Superior temporal gyrus (tissue), 1 donor: ENCODE measurements at regions not wholly inside any gene's neighbourhood (a gene's known extent, or its start where the extent isn't known, plus 50 kb on each side); places are given as distances from the start of the nearest gene placed in this dataset.
"Not testable (repeated sequence)": the region's sequence is repeated elsewhere in the genome, so short reads cannot be mapped to it uniquely, and the experiment has no call there.

Source experiments
- DNase-seq: peaks from one replicate; pipeline ENCODE4 v3.0.0-alpha.2; 2016; ENCODE audit errors: extremely low spot score

GRCh38 chr3:116512281-116512680, 67.0 kb upstream of the LSAMP start:
- DNase-seq = no peak

- DNase-seq = no peak
These were observed 67.6 kb upstream of the LSAMP start for GRCh38 chr3:116512931-116513330.

GRCh38 chr3:116515973-116516372, 70.7 kb upstream of the LSAMP start:
- no peak for DNase-seq

- no peak for DNase-seq
These were observed 72.0 kb upstream of the LSAMP start for GRCh38 chr3:116517308-116517707.

- DNase-seq = not testable (repeated sequence)
These were observed 73.8 kb upstream of the LSAMP start for GRCh38 chr3:116519101-116519500.

- DNase-seq = not testable (repeated sequence)
These were observed 74.5 kb upstream of the LSAMP start for GRCh38 chr3:116519823-116520222.

GRCh38 chr3:116524453-116525210, 79.3 kb upstream of the LSAMP start:
- no peak for DNase-seq

- no peak for DNase-seq
These were observed 107.0 kb upstream of the LSAMP start for GRCh38 chr3:116552246-116552645.

- no peak for DNase-seq
These were observed 108.1 kb upstream of the LSAMP start for GRCh38 chr3:116553355-116553754.

- no peak for DNase-seq
These were observed 116.2 kb upstream of the LSAMP start for GRCh38 chr3:116561529-116561928.

GRCh38 chr3:116563351-116563750, 118.1 kb upstream of the LSAMP start:
- DNase-seq = no peak

- no peak for DNase-seq
These were observed 121.2 kb upstream of the LSAMP start for GRCh38 chr3:116566478-116566960.

- no peak for DNase-seq
These were observed 124.3 kb upstream of the LSAMP start for GRCh38 chr3:116569611-116570010.

- DNase-seq = no peak
These were observed 129.7 kb upstream of the TUSC7 start for GRCh38 chr3:116579840-116580239.

- no peak for DNase-seq
These were observed 123.2 kb upstream of the TUSC7 start for GRCh38 chr3:116586285-116586944.

GRCh38 chr3:116591236-116591635, 118.3 kb upstream of the TUSC7 start:
- DNase-seq = no peak

- no peak for DNase-seq
These were observed 108.4 kb upstream of the TUSC7 start for GRCh38 chr3:116601206-116601605.

GRCh38 chr3:116607205-116607604, 102.4 kb upstream of the TUSC7 start:
- peak; percentile 45 for DNase-seq

- no peak for DNase-seq
These were observed 99.5 kb upstream of the TUSC7 start for GRCh38 chr3:116610124-116610523.

- peak; percentile 55 for DNase-seq
These were observed 94.7 kb upstream of the TUSC7 start for GRCh38 chr3:116614795-116615362.

- no peak for DNase-seq
These were observed 91.4 kb upstream of the TUSC7 start for GRCh38 chr3:116618138-116618537.

GRCh38 chr3:116618930-116619329, 90.6 kb upstream of the TUSC7 start:
- no peak for DNase-seq

- DNase-seq = no peak
These were observed 79.1 kb upstream of the TUSC7 start for GRCh38 chr3:116630494-116630893.
